H9 (cell line): ENCODE measurements at regions not wholly inside any gene's neighbourhood (a gene's known extent, or its start where the extent isn't known, plus 50 kb on each side); places are given as distances from the start of the nearest gene placed in this dataset.

Source experiments
- DNase-seq: peaks from one replicate; pipeline ENCODE4 v3.0.0-alpha.2; 2017
- H2AFZ ChIP-seq: one replicate; pipeline ENCODE4 v1.6.1; 2013; ENCODE audit warnings: mild to moderate bottlenecking, low read length, control low read depth, moderate library complexity
- H2AK5ac ChIP-seq: 2 replicates; pipeline ENCODE4 v1.6.1; 2013; ENCODE audit warnings: low read length, control low read depth, mixed read lengths; ENCODE audit not compliant: insufficient read length
- H2BK120ac ChIP-seq: one replicate; pipeline ENCODE4 v1.6.1; 2013; ENCODE audit warnings: low read depth, mild to moderate bottlenecking, low read length, control low read depth, inconsistent platforms; ENCODE audit not compliant: poor library complexity, severe bottlenecking
- H2BK12ac ChIP-seq: 2 replicates; pipeline ENCODE4 v1.6.1; 2013; ENCODE audit warnings: low read length, control low read depth, mixed read lengths, low read depth; ENCODE audit not compliant: insufficient read length
- H2BK15ac ChIP-seq: 2 replicates; pipeline ENCODE4 v1.6.1; 2013; ENCODE audit warnings: low read depth, low read length, control low read depth
- H2BK20ac ChIP-seq: one replicate; pipeline ENCODE4 v1.6.1; 2013; ENCODE audit warnings: low read depth, mild to moderate bottlenecking, low read length, control low read depth, inconsistent platforms; ENCODE audit not compliant: poor library complexity, severe bottlenecking
- H2BK5ac ChIP-seq: 2 replicates; pipeline ENCODE4 v1.6.1; 2013; ENCODE audit warnings: low read length, control low read depth, mixed read lengths; ENCODE audit not compliant: insufficient read length
- H3K14ac ChIP-seq: 2 replicates; pipeline ENCODE4 v1.6.1; 2013; ENCODE audit warnings: low read length, control low read depth; ENCODE audit not compliant: insufficient read depth
- H3K18ac ChIP-seq: 2 replicates; pipeline ENCODE4 v1.6.1; 2013; ENCODE audit warnings: low read depth, mild to moderate bottlenecking, mixed read lengths, low read length, control low read depth; ENCODE audit not compliant: insufficient read length
- H3K23ac ChIP-seq: 2 replicates; pipeline ENCODE4 v1.6.1; 2013; ENCODE audit warnings: low read length, control low read depth, mixed read lengths, low read depth; ENCODE audit not compliant: insufficient read length
- H3K23me2 ChIP-seq: 2 replicates; pipeline ENCODE4 v1.6.1; 2013; ENCODE audit warnings: low read depth, mild to moderate bottlenecking, mixed read lengths, low read length, control low read depth; ENCODE audit not compliant: insufficient read length, poor library complexity, severe bottlenecking
- H3K27ac ChIP-seq: 2 replicates; pipeline ENCODE4 v1.5.1; 2013; ENCODE audit warnings: low read length, control low read depth, mixed read lengths, low read depth; ENCODE audit not compliant: insufficient read length
- H3K27me3 ChIP-seq: 2 replicates; pipeline ENCODE4 v1.6.1; 2013; ENCODE audit warnings: low read length, control low read depth, inconsistent platforms; ENCODE audit not compliant: insufficient read depth
- H3K4ac ChIP-seq: 2 replicates; pipeline ENCODE4 v1.6.1; 2013; ENCODE audit warnings: low read depth, mild to moderate bottlenecking, control low read depth, inconsistent platforms, low read length, moderate library complexity
- H3K4me1 ChIP-seq: 2 replicates; pipeline ENCODE4 v1.6.1; 2013; ENCODE audit warnings: low read length, control low read depth, inconsistent platforms; ENCODE audit not compliant: insufficient read depth
- H3K4me2 ChIP-seq: 2 replicates; pipeline ENCODE4 v1.6.1; 2013; ENCODE audit warnings: low read length, control low read depth, mixed read lengths; ENCODE audit not compliant: insufficient read length, insufficient read depth
- H3K56ac ChIP-seq: 2 replicates; pipeline ENCODE4 v1.6.1; 2013; ENCODE audit warnings: low read depth, mild to moderate bottlenecking, mixed read lengths, low read length, control low read depth; ENCODE audit not compliant: insufficient read length
- H3K79me1 ChIP-seq: 2 replicates; pipeline ENCODE4 v1.6.1; 2013; ENCODE audit warnings: low read depth, mild to moderate bottlenecking, moderate library complexity, low read length, control low read depth, inconsistent platforms; ENCODE audit not compliant: insufficient read depth, poor library complexity, severe bottlenecking
- H3K79me2 ChIP-seq: 2 replicates; pipeline ENCODE4 v1.6.1; 2013; ENCODE audit warnings: low read length, control low read depth, inconsistent platforms; ENCODE audit not compliant: insufficient read depth
- H3K9ac ChIP-seq: 2 replicates; pipeline ENCODE4 v1.6.1; 2013; ENCODE audit warnings: low read length, control low read depth, mixed read lengths; ENCODE audit not compliant: insufficient read length; ENCODE audit errors: extremely low read depth
- H3K9me3 ChIP-seq: one replicate; pipeline ENCODE4 v1.6.1; 2013; ENCODE audit warnings: low read depth, low read length, inconsistent platforms; ENCODE audit not compliant: control insufficient read depth
- H3T11ph ChIP-seq: one replicate; pipeline ENCODE4 v1.6.1; 2013; ENCODE audit warnings: mild to moderate bottlenecking, low read length, control low read depth, inconsistent platforms
- H4K20me1 ChIP-seq: one replicate; pipeline ENCODE4 v1.6.1; 2013; ENCODE audit not compliant: control insufficient read depth, insufficient read length, insufficient read depth
- H4K5ac ChIP-seq: 2 replicates; pipeline ENCODE4 v1.6.1; 2013; ENCODE audit warnings: low read depth, mild to moderate bottlenecking, mixed read lengths, low read length, control low read depth; ENCODE audit not compliant: insufficient read length
- H4K8ac ChIP-seq: replicated peaks from 2 replicates; pipeline ENCODE4 v1.6.1; 2013; ENCODE audit warnings: low read length, control low read depth, mixed read lengths, low read depth; ENCODE audit not compliant: insufficient read length
- H4K91ac ChIP-seq: 2 replicates; pipeline ENCODE4 v1.6.1; 2013; ENCODE audit warnings: low read depth, mild to moderate bottlenecking, moderate library complexity, mixed read lengths, low read length, control low read depth; ENCODE audit not compliant: insufficient read length
- H3K27ac Mint-ChIP-seq, 3 experiments: 2 replicates in 2 of 3; 3 replicates in 1 of 3; pipeline ENCODE4 v1.8.0; 2020 to 2021; ENCODE audit warnings: mixed read lengths in 3 of 3, mild to moderate bottlenecking in 1 of 3, moderate library complexity in 1 of 3
- H3K27me3 Mint-ChIP-seq: 2 replicates; pipeline ENCODE4 v1.8.0; 2021; ENCODE audit warnings: low read depth, mild to moderate bottlenecking, moderate library complexity, mixed read lengths
- H3K36me3 Mint-ChIP-seq, 3 experiments: 2 replicates in 2 of 3; 3 replicates in 1 of 3; pipeline ENCODE4 v1.8.0; 2020 to 2021; ENCODE audit warnings: low read depth in 3 of 3, mixed read lengths in 3 of 3; ENCODE audit not compliant: insufficient read depth in 1 of 3
- H3K4me1 Mint-ChIP-seq, 2 experiments: 2 replicates each; pipeline ENCODE4 v1.8.0; 2020; ENCODE audit warnings: mixed read lengths in 2 of 2
- H3K4me3 Mint-ChIP-seq, 2 experiments: 2 replicates in 1 of 2; 3 replicates in 1 of 2; pipeline ENCODE4 v1.8.0; 2020 to 2021; ENCODE audit warnings: mild to moderate bottlenecking in 2 of 2, mixed read lengths in 2 of 2, moderate library complexity in 1 of 2
- H3K9me3 Mint-ChIP-seq, 2 experiments: 2 replicates in 1 of 2; 3 replicates in 1 of 2; pipeline ENCODE4 v1.8.0; 2020; ENCODE audit warnings: mild to moderate bottlenecking in 2 of 2, mixed read lengths in 2 of 2, moderate library complexity in 1 of 2
- CTCF ChIP-seq: fragments of 200-600 bp; sonication (generic); conservative IDR thresholded peaks from 3 replicates; pipeline ENCODE4 v1.8.0; 2021; ENCODE audit warnings: antibody characterized with exemption, mild to moderate bottlenecking
- WGBS: extraction: QIAGEN DNeasy Blood & Tissue Kit; methylation state at CpG from one replicate; pipeline ENCODE4 v1.1.7; 2013; ENCODE audit warnings: missing lambda C conversion rate, low lambda C conversion rate, mixed read lengths; ENCODE audit not compliant: insufficient read length; ENCODE audit errors: extremely low coverage; 5-methylcytosine and 5-hydroxymethylcytosine counted together

- no peak overlapping the region for H3K27ac Mint-ChIP-seq
- Histone ChIP-seq H3K79me2 (no peaks in the 10 kb centered on the region), H3K9ac (no peak overlapping the region), H3K79me1 (no peaks in the 10 kb centered on the region), H2AK5ac (no peak overlapping the region), H4K20me1 (no peaks in the 10 kb centered on the region), H3K27ac (no peak overlapping the region), H3K14ac (no peak overlapping the region), H3K4ac (no peak overlapping the region), H2BK5ac (no peak overlapping the region), H3K23ac (no peak overlapping the region), H3T11ph (no peak overlapping the region), H3K4me2 (no peak overlapping the region), H2BK15ac (no peak overlapping the region), H3K27me3 (no peaks in the 10 kb centered on the region), H4K91ac (no peak overlapping the region), H4K8ac (no peak overlapping the region), H2BK120ac (no peak overlapping the region), H3K9me3 (no peaks in the 10 kb centered on the region), H2AFZ (no peak overlapping the region), H2BK20ac (no peak overlapping the region), H2BK12ac (no peak overlapping the region), H3K23me2 (no peaks in the 10 kb centered on the region), H3K18ac (no peak overlapping the region), H3K4me1 (no peaks in the 10 kb centered on the region), H3K56ac (no peak overlapping the region), H4K5ac (no peak overlapping the region)
- no CpG with 5 or more reads among the region's 3 CpGs for WGBS
- H3K4me1 Mint-ChIP-seq = no peaks in the 10 kb centered on the region
- H3K9me3 Mint-ChIP-seq = no peaks in the 10 kb centered on the region
- TF ChIP-seq CTCF = no peak
- H3K27me3 Mint-ChIP-seq = no peaks in the 10 kb centered on the region
- DNase-seq = no peak
- H3K4me3 Mint-ChIP-seq = no peak overlapping the region
- H3K36me3 Mint-ChIP-seq = no peaks in the 10 kb centered on the region
Measured at GRCh38 chr14:43161477-43161876, 1345.6 kb downstream of the FSCB start.
